IMR-90 (cell line): ENCODE measurements at regions not wholly inside any gene's neighbourhood (a gene's known extent, or its start where the extent isn't known, plus 50 kb on each side); places are given as distances from the start of the nearest gene placed in this dataset.

ENCODE experiments used
- BHLHE40 ChIP-seq: fragments of 150-350 bp; IDR thresholded peaks from 2 replicates; pipeline ENCODE4 v1.6.1; 2016; ENCODE audit warnings: mild to moderate bottlenecking, low read depth, low read length
- MAZ ChIP-seq: IDR thresholded peaks from 2 replicates; pipeline ENCODE4 v1.6.1; 2012; ENCODE audit warnings: low read depth, mild to moderate bottlenecking, low read length, improper control_type of control experiment, moderate library complexity, borderline replicate concordance
- MXI1 ChIP-seq: IDR thresholded peaks from 2 replicates; pipeline ENCODE4 v1.6.1; 2012; ENCODE audit warnings: low read depth, mild to moderate bottlenecking, low read length, moderate library complexity, borderline replicate concordance
- RAD21 ChIP-seq: IDR thresholded peaks from 2 replicates; pipeline ENCODE4 v1.6.1; 2012; ENCODE audit warnings: low read length, improper control_type of control experiment
- RCOR1 ChIP-seq: IDR thresholded peaks from 2 replicates; pipeline ENCODE4 v1.6.1; 2012; ENCODE audit warnings: mild to moderate bottlenecking, low read length, improper control_type of control experiment; ENCODE audit not compliant: insufficient replicate concordance
- TF ChIP-seq, protein P1 (sequence below): conservative IDR thresholded peaks from 2 replicates; pipeline ENCODE4 v1.5.1; 2012; ENCODE audit warnings: mild to moderate bottlenecking, low read depth, low read length, improper control_type of control experiment
- TF ChIP-seq, protein P2 (sequence below): fragments of 150-350 bp; IDR thresholded peaks from 2 replicates; pipeline ENCODE4 v1.6.1; 2016; ENCODE audit warnings: low read depth, mild to moderate bottlenecking, low read length, moderate library complexity, borderline replicate concordance

DNA sequence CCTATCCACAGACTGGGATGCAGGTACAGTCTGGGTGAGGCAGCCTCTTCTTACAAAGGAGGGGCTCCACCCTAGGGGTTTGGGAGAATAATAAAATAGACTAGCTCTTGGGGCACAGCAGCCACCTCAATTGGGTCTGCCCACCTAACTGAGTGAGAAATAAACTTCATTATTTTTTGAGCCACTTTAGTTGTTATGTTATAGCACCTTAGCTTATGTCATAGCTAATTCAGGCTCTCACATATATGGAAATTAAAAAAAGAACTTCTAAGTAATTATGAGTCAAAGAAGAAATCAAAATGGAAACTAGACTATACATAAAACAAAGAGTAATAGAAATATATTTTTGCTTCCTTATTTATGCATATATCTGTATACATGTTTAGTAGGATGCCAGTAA is 318.5 kb upstream of the B3GALT2 start:
- TF ChIP-seq, protein P1, sequence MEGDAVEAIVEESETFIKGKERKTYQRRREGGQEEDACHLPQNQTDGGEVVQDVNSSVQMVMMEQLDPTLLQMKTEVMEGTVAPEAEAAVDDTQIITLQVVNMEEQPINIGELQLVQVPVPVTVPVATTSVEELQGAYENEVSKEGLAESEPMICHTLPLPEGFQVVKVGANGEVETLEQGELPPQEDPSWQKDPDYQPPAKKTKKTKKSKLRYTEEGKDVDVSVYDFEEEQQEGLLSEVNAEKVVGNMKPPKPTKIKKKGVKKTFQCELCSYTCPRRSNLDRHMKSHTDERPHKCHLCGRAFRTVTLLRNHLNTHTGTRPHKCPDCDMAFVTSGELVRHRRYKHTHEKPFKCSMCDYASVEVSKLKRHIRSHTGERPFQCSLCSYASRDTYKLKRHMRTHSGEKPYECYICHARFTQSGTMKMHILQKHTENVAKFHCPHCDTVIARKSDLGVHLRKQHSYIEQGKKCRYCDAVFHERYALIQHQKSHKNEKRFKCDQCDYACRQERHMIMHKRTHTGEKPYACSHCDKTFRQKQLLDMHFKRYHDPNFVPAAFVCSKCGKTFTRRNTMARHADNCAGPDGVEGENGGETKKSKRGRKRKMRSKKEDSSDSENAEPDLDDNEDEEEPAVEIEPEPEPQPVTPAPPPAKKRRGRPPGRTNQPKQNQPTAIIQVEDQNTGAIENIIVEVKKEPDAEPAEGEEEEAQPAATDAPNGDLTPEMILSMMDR, result no peak
- TF ChIP-seq MXI1, result no peak
- no peak for TF ChIP-seq MAZ
- TF ChIP-seq RAD21, result no peak
- TF ChIP-seq BHLHE40, result no peak
- TF ChIP-seq, protein P2, sequence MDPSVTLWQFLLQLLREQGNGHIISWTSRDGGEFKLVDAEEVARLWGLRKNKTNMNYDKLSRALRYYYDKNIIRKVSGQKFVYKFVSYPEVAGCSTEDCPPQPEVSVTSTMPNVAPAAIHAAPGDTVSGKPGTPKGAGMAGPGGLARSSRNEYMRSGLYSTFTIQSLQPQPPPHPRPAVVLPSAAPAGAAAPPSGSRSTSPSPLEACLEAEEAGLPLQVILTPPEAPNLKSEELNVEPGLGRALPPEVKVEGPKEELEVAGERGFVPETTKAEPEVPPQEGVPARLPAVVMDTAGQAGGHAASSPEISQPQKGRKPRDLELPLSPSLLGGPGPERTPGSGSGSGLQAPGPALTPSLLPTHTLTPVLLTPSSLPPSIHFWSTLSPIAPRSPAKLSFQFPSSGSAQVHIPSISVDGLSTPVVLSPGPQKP, result no peak
- TF ChIP-seq RCOR1, result no peak
